Endothelial cell (in vitro differentiated cells): ENCODE measurements at regions not wholly inside any gene's neighbourhood (a gene's known extent, or its start where the extent isn't known, plus 50 kb on each side); places are given as distances from the start of the nearest gene placed in this dataset.

Experiments used
- DNase-seq: peaks from one replicate; pipeline ENCODE4 v3.0.0; 2021; ENCODE audit warnings: low spot score
- H3K27ac Mint-ChIP-seq: one replicate; pipeline ENCODE4 v1.8.0; 2021; ENCODE audit warnings: mixed read lengths, inconsistent platforms; ENCODE audit not compliant: unreplicated experiment
- H3K27me3 Mint-ChIP-seq: one replicate; pipeline ENCODE4 v1.8.0; 2021; ENCODE audit warnings: mild to moderate bottlenecking, moderate library complexity, mixed read lengths, inconsistent platforms; ENCODE audit not compliant: unreplicated experiment
- H3K36me3 Mint-ChIP-seq: one replicate; pipeline ENCODE4 v1.8.0; 2021; ENCODE audit warnings: mild to moderate bottlenecking, low read depth, mixed read lengths, inconsistent platforms; ENCODE audit not compliant: unreplicated experiment
- H3K4me1 Mint-ChIP-seq: one replicate; pipeline ENCODE4 v1.8.0; 2021; ENCODE audit warnings: mild to moderate bottlenecking, mixed read lengths, inconsistent platforms; ENCODE audit not compliant: unreplicated experiment
- H3K4me3 Mint-ChIP-seq: one replicate; pipeline ENCODE4 v1.8.0; 2021; ENCODE audit warnings: mild to moderate bottlenecking, mixed read lengths, inconsistent platforms; ENCODE audit not compliant: unreplicated experiment
- H3K9me3 Mint-ChIP-seq: one replicate; pipeline ENCODE4 v1.8.0; 2021; ENCODE audit warnings: mixed read lengths, inconsistent platforms; ENCODE audit not compliant: unreplicated experiment
- CTCF ChIP-seq: fragments of 200-600 bp; sonication (generic); IDR thresholded peaks from one replicate; pipeline ENCODE4 v1.5.0; 2021; ENCODE audit warnings: antibody characterized with exemption; ENCODE audit not compliant: unreplicated experiment

- no peak for DNase-seq
- no peaks in the 10 kb centered on the region for H3K36me3 Mint-ChIP-seq
- H3K4me3 Mint-ChIP-seq: no peak overlapping the region
- no peak for TF ChIP-seq CTCF
- H3K9me3 Mint-ChIP-seq: no peaks in the 10 kb centered on the region
- H3K4me1 Mint-ChIP-seq: peaks cover 47% of the 10 kb centered on the region
- H3K27me3 Mint-ChIP-seq: peaks cover 5% of the 10 kb centered on the region
- H3K27ac Mint-ChIP-seq: no peak overlapping the region
Observed at GRCh38 chr17:55625521-55625920, 97.1 kb downstream of the TMEM100 start.

GRCh38 chr17:55624772-55625433 is 97.8 kb downstream of the TMEM100 start:
- Mint-ChIP-seq H3K27ac (no peak overlapping the region), H3K4me3 (no peak overlapping the region), H3K36me3 (no peaks in the 10 kb centered on the region), H3K9me3 (no peaks in the 10 kb centered on the region), H3K4me1 (peaks cover 53% of the 10 kb centered on the region), H3K27me3 (peaks cover 8% of the 10 kb centered on the region)
- no peak for DNase-seq
- no peak for TF ChIP-seq CTCF

GRCh38 chr17:55622547-55622946 is 100.1 kb downstream of the TMEM100 start:
- no peak overlapping the region for H3K4me3 Mint-ChIP-seq
- H3K27ac Mint-ChIP-seq: no peak overlapping the region
- no peak for TF ChIP-seq CTCF
- peaks cover 72% of the 10 kb centered on the region for H3K4me1 Mint-ChIP-seq
- no peak for DNase-seq
- peaks cover 12% of the 10 kb centered on the region for H3K27me3 Mint-ChIP-seq
- H3K9me3 Mint-ChIP-seq: no peaks in the 10 kb centered on the region
- no peaks in the 10 kb centered on the region for H3K36me3 Mint-ChIP-seq

- H3K36me3 Mint-ChIP-seq: no peaks in the 10 kb centered on the region
- peaks cover 72% of the 10 kb centered on the region for H3K4me1 Mint-ChIP-seq
- DNase-seq: no peak
- H3K4me3 Mint-ChIP-seq: no peak overlapping the region
- no peak for TF ChIP-seq CTCF
- peaks cover 13% of the 10 kb centered on the region for H3K27me3 Mint-ChIP-seq
- no peaks in the 10 kb centered on the region for H3K9me3 Mint-ChIP-seq
- peak overlapping the region; percentile 96 for H3K27ac Mint-ChIP-seq
Observed at GRCh38 chr17:55620945-55621344, 101.7 kb downstream of the TMEM100 start.

- peak overlapping the region; percentile 92 for H3K27ac Mint-ChIP-seq
- TF ChIP-seq CTCF: no peak
- no peak for DNase-seq
- no peaks in the 10 kb centered on the region for H3K36me3 Mint-ChIP-seq
- H3K27me3 Mint-ChIP-seq: peaks cover 13% of the 10 kb centered on the region
- no peak overlapping the region for H3K4me3 Mint-ChIP-seq
- peaks cover 68% of the 10 kb centered on the region for H3K4me1 Mint-ChIP-seq
- H3K9me3 Mint-ChIP-seq: no peaks in the 10 kb centered on the region
Observed at GRCh38 chr17:55620023-55620422, 102.6 kb downstream of the TMEM100 start.
